ENCODE measurements at regions not wholly inside any gene's neighbourhood (a gene's known extent, or its start where the extent isn't known, plus 50 kb on each side); places are given as distances from the start of the nearest gene placed in this dataset.

DNA sequence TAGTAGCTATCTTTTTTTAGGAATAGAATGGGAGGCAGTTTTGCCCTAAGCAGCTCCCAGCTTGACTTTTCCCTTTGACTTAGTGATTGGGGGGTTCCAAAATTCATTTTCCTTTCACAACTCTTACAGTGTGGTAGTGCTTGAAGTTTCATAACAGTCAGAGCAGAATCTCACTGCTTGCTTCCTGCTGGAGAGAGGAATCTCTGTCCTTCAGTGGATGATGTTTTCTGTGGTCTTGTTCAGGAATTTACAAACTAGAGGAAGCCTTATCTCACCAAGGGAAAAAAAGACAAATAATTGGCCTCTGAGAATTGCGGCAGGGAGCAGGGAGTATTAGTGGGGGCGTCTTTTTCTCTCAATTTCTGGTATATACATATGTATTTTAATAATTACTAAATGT is 326.6 kb upstream of the C2CD4B start:
- no peaks in the 10 kb centered on the region for H3K36me3 ChIP-seq (ENCODE audit: control insufficient read depth in 1 of 2, insufficient read depth in 2 of 2, low read length in 2 of 2)
- no peak overlapping the region for H3K27ac ChIP-seq (ENCODE audit: low read depth, low read length)
- no peaks in the 10 kb centered on the region for H3K27me3 ChIP-seq (ENCODE audit: control insufficient read depth in 1 of 2, insufficient read depth in 2 of 2, low read length in 2 of 2)
- H3K4me1 ChIP-seq (ENCODE audit: control insufficient read depth in 1 of 2, insufficient read depth in 2 of 2, low read length in 2 of 2), result peaks cover 12 to 13% of the 10 kb centered on the region in 2 donors
- H3K4me3 ChIP-seq (ENCODE audit: low read depth in 1 of 2, low read length in 2 of 2), result no peak overlapping the region
- H3K9ac ChIP-seq (ENCODE audit: low read depth in 1 of 2, low read length in 2 of 2), result no peak overlapping the region
- H3K9me3 ChIP-seq (ENCODE audit: control insufficient read depth in 1 of 2, low read length in 2 of 2), result no peaks in the 10 kb centered on the region

DNA sequence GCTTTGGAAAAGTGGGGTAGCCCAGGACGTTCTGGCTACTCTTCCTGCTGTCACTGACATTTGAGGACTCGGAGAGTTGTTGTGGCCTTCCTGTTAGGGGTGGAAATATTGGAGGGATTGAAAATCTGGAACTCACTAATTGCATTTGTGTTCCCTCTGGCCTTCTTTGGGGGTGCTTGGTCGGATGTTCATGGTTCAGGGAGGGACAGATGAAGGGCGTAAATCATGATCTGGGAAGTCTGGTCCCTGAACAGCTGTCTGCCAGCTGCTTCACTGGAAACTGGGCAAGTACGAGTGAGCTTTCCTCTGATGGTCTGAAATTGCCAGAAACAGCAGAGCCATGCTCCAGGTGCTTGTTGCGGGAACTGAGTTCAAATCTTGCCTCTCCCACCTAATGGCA is 327.8 kb upstream of the C2CD4B start:
- no peaks in the 10 kb centered on the region for H3K27me3 ChIP-seq (ENCODE audit: control insufficient read depth in 1 of 2, insufficient read depth in 2 of 2, low read length in 2 of 2)
- H3K4me3 ChIP-seq (ENCODE audit: low read depth in 1 of 2, low read length in 2 of 2), result no peak overlapping the region
- H3K9me3 ChIP-seq (ENCODE audit: control insufficient read depth in 1 of 2, low read length in 2 of 2), result no peaks in the 10 kb centered on the region
- no peak overlapping the region for H3K27ac ChIP-seq (ENCODE audit: low read depth, low read length)
- no peak overlapping the region for H3K9ac ChIP-seq (ENCODE audit: low read depth in 1 of 2, low read length in 2 of 2)
- no peaks in the 10 kb centered on the region for H3K36me3 ChIP-seq (ENCODE audit: control insufficient read depth in 1 of 2, insufficient read depth in 2 of 2, low read length in 2 of 2)
- peaks cover 12 to 13% of the 10 kb centered on the region in 2 donors for H3K4me1 ChIP-seq (ENCODE audit: control insufficient read depth in 1 of 2, insufficient read depth in 2 of 2, low read length in 2 of 2)

DNA sequence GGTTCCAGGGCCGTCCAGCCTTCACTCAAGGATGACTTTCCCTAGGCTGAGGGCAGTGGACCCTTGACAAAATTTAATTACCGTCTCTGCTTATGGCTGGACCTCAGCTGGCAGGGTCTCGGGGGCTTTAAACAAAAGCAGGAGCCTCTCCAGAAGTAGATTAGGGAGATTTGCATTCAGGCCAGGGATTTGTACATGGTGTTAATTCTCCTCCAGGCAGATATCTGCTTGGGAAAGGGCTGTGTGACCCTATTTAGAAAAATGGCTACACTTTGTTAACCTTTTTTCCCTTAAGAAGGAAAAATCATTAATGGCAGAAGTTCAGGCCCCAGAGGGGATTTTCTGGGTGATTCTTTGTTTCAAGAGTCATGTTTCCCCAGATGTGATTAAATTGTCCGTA is 329.1 kb upstream of the C2CD4B start:
- Histone ChIP-seq H3K36me3 (ENCODE audit: control insufficient read depth in 1 of 2, insufficient read depth in 2 of 2, low read length in 2 of 2) (no peaks in the 10 kb centered on the region), H3K9ac (ENCODE audit: low read depth in 1 of 2, low read length in 2 of 2) (no peak overlapping the region), H3K27ac (ENCODE audit: low read depth, low read length) (no peak overlapping the region), H3K27me3 (ENCODE audit: control insufficient read depth in 1 of 2, insufficient read depth in 2 of 2, low read length in 2 of 2) (no peaks in the 10 kb centered on the region), H3K4me1 (ENCODE audit: control insufficient read depth in 1 of 2, insufficient read depth in 2 of 2, low read length in 2 of 2) (peaks cover 12 to 13% of the 10 kb centered on the region in 2 donors), H3K4me3 (ENCODE audit: low read depth in 1 of 2, low read length in 2 of 2) (no peak overlapping the region), H3K9me3 (ENCODE audit: control insufficient read depth in 1 of 2, low read length in 2 of 2) (no peaks in the 10 kb centered on the region)

DNA sequence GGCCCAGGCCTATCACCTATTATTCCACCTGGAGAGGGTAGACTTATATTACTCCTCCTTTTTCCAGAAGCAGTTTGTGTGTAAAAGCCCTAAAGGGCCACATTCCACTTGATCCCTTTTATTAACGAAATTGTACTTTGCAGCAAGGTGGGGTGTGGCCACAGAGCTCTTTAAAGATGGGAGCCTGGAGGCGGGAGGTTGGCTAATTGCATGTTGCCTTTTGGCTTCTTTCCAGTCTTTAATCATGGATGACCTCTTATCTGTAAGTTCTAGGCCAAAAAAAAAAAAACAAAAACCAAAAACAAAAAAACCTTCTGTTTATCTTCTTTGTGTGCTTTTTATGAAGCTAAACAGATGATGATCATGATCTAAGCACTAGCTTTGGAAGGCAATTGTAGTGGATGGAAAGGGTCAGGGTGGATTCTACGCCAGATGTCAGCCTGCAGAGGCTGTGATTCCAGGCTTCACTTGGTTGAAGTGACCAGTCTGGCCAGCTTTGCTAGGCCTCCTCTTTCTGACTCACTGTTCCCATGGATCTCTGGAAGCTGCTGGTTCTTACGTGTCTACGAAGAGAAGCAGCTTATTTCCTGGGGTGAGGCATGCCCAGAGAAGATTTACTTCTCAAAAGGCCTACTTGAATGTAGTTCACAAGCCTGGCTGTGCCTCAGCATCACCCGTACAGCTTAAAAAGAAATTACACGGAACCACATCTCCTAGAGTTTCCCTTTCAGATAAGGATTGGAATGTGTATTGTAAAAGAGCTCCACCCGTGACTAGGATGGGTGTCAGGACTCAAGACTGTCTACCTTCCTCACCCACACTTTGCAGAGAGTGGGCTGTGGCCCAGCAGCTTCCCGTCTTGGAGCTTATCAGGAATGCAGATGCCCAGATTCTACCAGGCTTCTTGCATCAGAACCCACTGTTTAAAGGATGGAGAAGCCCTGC is 330.9 kb upstream of the C2CD4B start:
- H3K4me1 ChIP-seq (ENCODE audit: control insufficient read depth in 1 of 2, insufficient read depth in 2 of 2, low read length in 2 of 2), result peaks cover 12 to 13% of the 10 kb centered on the region in 2 donors
- H3K36me3 ChIP-seq (ENCODE audit: control insufficient read depth in 1 of 2, insufficient read depth in 2 of 2, low read length in 2 of 2), result no peaks in the 10 kb centered on the region
- peak overlapping the region; percentile 27 for H3K27ac ChIP-seq (ENCODE audit: low read depth, low read length)
- H3K9me3 ChIP-seq (ENCODE audit: control insufficient read depth in 1 of 2, low read length in 2 of 2), result no peaks in the 10 kb centered on the region
- no peak overlapping the region for H3K4me3 ChIP-seq (ENCODE audit: low read depth in 1 of 2, low read length in 2 of 2)
- H3K9ac ChIP-seq (ENCODE audit: low read depth in 1 of 2, low read length in 2 of 2), result no peak overlapping the region
- H3K27me3 ChIP-seq (ENCODE audit: control insufficient read depth in 1 of 2, insufficient read depth in 2 of 2, low read length in 2 of 2), result no peaks in the 10 kb centered on the region

DNA sequence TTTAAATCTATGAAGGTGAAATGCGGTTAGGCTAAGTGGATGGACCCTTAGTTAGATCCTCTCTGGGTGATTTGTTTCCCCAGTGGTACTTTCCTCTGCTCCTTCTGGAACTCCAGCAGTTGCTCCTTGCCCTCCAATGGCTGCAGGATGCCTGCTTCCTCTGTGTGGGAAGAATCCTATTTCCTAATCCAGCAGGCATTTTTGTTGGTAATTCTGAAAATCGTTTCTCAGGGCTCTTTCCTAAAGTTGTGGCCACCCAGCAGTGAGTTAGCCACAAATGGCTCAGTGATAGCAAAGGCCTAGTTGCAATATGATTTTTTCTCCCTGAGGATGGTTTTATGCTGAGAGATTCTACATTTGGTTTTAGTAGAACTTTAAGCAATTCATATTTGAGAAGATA is 332.3 kb upstream of the C2CD4B start:
- Histone ChIP-seq H3K4me1 (ENCODE audit: control insufficient read depth in 1 of 2, insufficient read depth in 2 of 2, low read length in 2 of 2) (peaks cover 12 to 13% of the 10 kb centered on the region in 2 donors), H3K4me3 (ENCODE audit: low read depth in 1 of 2, low read length in 2 of 2) (no peak overlapping the region), H3K9me3 (ENCODE audit: control insufficient read depth in 1 of 2, low read length in 2 of 2) (no peaks in the 10 kb centered on the region), H3K27ac (ENCODE audit: low read depth, low read length) (no peak overlapping the region), H3K36me3 (ENCODE audit: control insufficient read depth in 1 of 2, insufficient read depth in 2 of 2, low read length in 2 of 2) (no peaks in the 10 kb centered on the region), H3K27me3 (ENCODE audit: control insufficient read depth in 1 of 2, insufficient read depth in 2 of 2, low read length in 2 of 2) (no peaks in the 10 kb centered on the region), H3K9ac (ENCODE audit: low read depth in 1 of 2, low read length in 2 of 2) (no peak overlapping the region)

DNA sequence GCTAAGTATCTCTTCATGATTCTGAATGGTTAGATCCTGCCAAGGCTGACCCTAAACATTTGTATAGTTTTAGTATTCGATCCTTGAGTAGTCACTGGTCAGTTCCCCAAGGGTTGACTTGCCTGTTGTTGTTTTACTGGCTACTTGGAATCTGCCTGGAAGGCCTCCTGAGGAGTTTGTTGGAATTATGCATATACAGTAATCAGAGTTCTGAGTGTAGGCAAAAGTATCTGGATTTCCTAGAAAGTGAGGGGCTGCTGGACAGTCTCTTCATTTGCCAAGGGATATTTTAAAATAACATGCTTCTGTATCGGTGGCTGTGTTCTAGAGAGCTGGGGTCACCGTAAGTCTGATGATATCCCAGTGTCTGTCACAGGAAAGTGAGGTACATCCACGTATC is 333.2 kb upstream of the C2CD4B start:
- no peak overlapping the region for H3K4me3 ChIP-seq (ENCODE audit: low read depth in 1 of 2, low read length in 2 of 2)
- H3K9me3 ChIP-seq (ENCODE audit: control insufficient read depth in 1 of 2, low read length in 2 of 2), result no peaks in the 10 kb centered on the region
- H3K27me3 ChIP-seq (ENCODE audit: control insufficient read depth in 1 of 2, insufficient read depth in 2 of 2, low read length in 2 of 2), result no peaks in the 10 kb centered on the region
- H3K36me3 ChIP-seq (ENCODE audit: control insufficient read depth in 1 of 2, insufficient read depth in 2 of 2, low read length in 2 of 2), result no peaks in the 10 kb centered on the region
- H3K9ac ChIP-seq (ENCODE audit: low read depth in 1 of 2, low read length in 2 of 2), result no peak overlapping the region
- H3K4me1 ChIP-seq (ENCODE audit: control insufficient read depth in 1 of 2, insufficient read depth in 2 of 2, low read length in 2 of 2), result peaks cover 12 to 14% of the 10 kb centered on the region in 2 donors
- no peak overlapping the region for H3K27ac ChIP-seq (ENCODE audit: low read depth, low read length)

DNA sequence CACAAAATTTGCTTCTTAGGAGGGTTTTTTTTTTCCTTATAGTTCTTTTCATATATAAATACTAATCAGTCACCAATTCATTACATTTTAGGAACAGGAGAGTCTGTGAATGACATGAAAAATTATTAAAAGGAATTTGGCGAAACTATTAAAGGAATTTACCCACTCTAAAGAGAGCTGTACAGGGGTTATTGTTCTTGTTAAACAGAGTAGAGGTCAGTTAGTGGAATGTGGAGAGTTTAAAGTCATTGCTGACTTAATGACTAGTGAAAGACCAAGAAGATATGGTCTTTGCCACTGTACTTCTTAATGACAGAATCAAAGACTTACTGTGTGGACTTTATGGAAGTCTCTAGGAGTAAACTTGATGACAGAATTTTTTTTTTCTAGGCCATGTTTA is 333.6 kb upstream of the C2CD4B start:
- Histone ChIP-seq H3K27me3 (ENCODE audit: control insufficient read depth in 1 of 2, insufficient read depth in 2 of 2, low read length in 2 of 2) (no peaks in the 10 kb centered on the region), H3K9me3 (ENCODE audit: control insufficient read depth in 1 of 2, low read length in 2 of 2) (no peaks in the 10 kb centered on the region), H3K9ac (ENCODE audit: low read depth in 1 of 2, low read length in 2 of 2) (no peak overlapping the region), H3K4me3 (ENCODE audit: low read depth in 1 of 2, low read length in 2 of 2) (no peak overlapping the region), H3K27ac (ENCODE audit: low read depth, low read length) (no peak overlapping the region), H3K36me3 (ENCODE audit: control insufficient read depth in 1 of 2, insufficient read depth in 2 of 2, low read length in 2 of 2) (no peaks in the 10 kb centered on the region), H3K4me1 (ENCODE audit: control insufficient read depth in 1 of 2, insufficient read depth in 2 of 2, low read length in 2 of 2) (peaks cover 12 to 18% of the 10 kb centered on the region in 2 donors)

DNA sequence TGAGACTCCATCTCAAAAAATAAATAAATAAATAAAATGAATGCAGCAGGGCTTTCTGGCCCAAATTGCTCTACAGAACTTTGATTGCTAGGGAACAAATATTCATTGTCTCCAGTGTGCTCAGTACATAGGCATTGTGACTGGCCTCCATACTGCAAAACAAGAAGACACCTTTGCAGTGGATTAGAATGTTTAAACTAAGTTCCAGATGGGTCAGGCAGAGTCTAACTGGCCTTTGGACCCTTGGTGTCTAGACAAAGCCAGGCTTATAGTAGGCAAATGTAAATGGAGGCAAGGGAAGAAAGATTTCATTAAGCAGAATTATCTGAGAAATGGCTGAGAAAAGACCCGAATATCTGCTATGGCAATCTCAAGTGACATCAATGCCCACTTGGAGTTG is 335.2 kb upstream of the C2CD4B start:
- Histone ChIP-seq H3K4me3 (ENCODE audit: low read depth in 1 of 2, low read length in 2 of 2) (no peak overlapping the region), H3K27me3 (ENCODE audit: control insufficient read depth in 1 of 2, insufficient read depth in 2 of 2, low read length in 2 of 2) (no peaks in the 10 kb centered on the region), H3K9me3 (ENCODE audit: control insufficient read depth in 1 of 2, low read length in 2 of 2) (no peaks in the 10 kb centered on the region), H3K9ac (ENCODE audit: low read depth in 1 of 2, low read length in 2 of 2) (no peak overlapping the region), H3K4me1 (ENCODE audit: control insufficient read depth in 1 of 2, insufficient read depth in 2 of 2, low read length in 2 of 2) (peaks cover 12 to 18% of the 10 kb centered on the region in 2 donors), H3K36me3 (ENCODE audit: control insufficient read depth in 1 of 2, insufficient read depth in 2 of 2, low read length in 2 of 2) (no peaks in the 10 kb centered on the region), H3K27ac (ENCODE audit: low read depth, low read length) (no peak overlapping the region)

DNA sequence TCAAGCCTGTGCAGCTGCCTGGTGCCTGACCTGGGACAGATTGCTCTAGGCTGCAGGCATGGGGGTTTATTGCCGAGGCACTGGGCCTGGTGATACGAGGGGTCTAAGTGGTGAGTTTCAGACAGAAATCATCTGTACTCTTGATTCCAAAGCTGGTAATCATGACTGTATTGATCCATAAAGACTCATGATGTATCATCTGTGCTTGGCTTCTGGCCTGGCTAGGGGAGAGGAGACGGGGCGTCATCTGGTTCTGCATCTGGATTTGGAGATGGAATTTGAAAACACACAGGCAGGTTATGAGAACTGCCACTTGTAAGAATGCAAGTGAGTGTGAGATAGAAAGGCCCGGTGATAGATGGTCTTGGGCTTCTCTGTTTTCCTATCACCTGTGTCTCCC is 337.4 kb upstream of the C2CD4B start:
- no peaks in the 10 kb centered on the region for H3K9me3 ChIP-seq (ENCODE audit: control insufficient read depth in 1 of 2, low read length in 2 of 2)

DNA sequence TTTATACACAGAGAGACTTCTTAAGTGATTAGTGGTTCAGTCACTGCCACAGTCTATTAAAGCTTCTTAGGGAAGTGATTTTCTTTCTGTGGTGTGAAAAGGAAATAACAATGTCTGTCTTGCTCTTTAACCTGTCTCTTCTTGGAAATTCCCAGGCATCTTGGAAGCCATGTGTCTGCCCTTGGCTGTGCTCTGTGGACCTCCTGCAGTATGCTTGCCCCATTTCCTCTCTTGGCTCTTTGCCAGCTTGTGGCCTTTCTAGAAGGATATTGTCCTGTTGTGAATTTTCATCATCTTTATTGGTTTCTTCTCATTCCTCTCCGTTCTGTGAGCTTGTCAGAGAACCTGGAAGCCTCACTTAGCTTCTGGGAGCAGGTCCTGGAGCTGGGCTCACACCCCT is 338.4 kb upstream of the C2CD4B start:
- no peak overlapping the region for H3K9ac ChIP-seq (ENCODE audit: low read depth in 1 of 2, low read length in 2 of 2)
- H3K27ac ChIP-seq (ENCODE audit: low read depth, low read length), result no peak overlapping the region
- H3K27me3 ChIP-seq (ENCODE audit: control insufficient read depth in 1 of 2, insufficient read depth in 2 of 2, low read length in 2 of 2), result no peaks in the 10 kb centered on the region
- no peak overlapping the region for H3K4me3 ChIP-seq (ENCODE audit: low read depth in 1 of 2, low read length in 2 of 2)
- H3K9me3 ChIP-seq (ENCODE audit: control insufficient read depth in 1 of 2, low read length in 2 of 2), result no peaks in the 10 kb centered on the region
- peaks cover 4 to 19% of the 10 kb centered on the region in 2 donors for H3K4me1 ChIP-seq (ENCODE audit: control insufficient read depth in 1 of 2, insufficient read depth in 2 of 2, low read length in 2 of 2)
- no peaks in the 10 kb centered on the region for H3K36me3 ChIP-seq (ENCODE audit: control insufficient read depth in 1 of 2, insufficient read depth in 2 of 2, low read length in 2 of 2)

More for the DNA sequence above, 337.4 kb upstream of the C2CD4B start:
- Histone ChIP-seq H3K27ac (ENCODE audit: low read depth, low read length) (no peak overlapping the region), H3K4me1 (ENCODE audit: control insufficient read depth in 1 of 2, insufficient read depth in 2 of 2, low read length in 2 of 2) (peaks cover 4 to 19% of the 10 kb centered on the region in 2 donors), H3K4me3 (ENCODE audit: low read depth in 1 of 2, low read length in 2 of 2) (no peak overlapping the region), H3K36me3 (ENCODE audit: control insufficient read depth in 1 of 2, insufficient read depth in 2 of 2, low read length in 2 of 2) (no peaks in the 10 kb centered on the region), H3K9ac (ENCODE audit: low read depth in 1 of 2, low read length in 2 of 2) (no peak overlapping the region), H3K27me3 (ENCODE audit: control insufficient read depth in 1 of 2, insufficient read depth in 2 of 2, low read length in 2 of 2) (no peaks in the 10 kb centered on the region)
